GM23338 (cell line): ENCODE measurements at regions not wholly inside any gene's neighbourhood (a gene's known extent, or its start where the extent isn't known, plus 50 kb on each side); places are given as distances from the start of the nearest gene placed in this dataset.
"Not testable (repeated sequence)": the region's sequence is repeated elsewhere in the genome, so short reads cannot be mapped to it uniquely, and the experiment has no call there.

Experiments used
- ATAC-seq: fragments of 200-7000 bp; cut with Tn5 transposase; 3 replicates; pipeline ENCODE4 v1.9.1; 2020
- DNase-seq: peaks from one replicate; pipeline ENCODE4 v3.0.0-alpha.2; 2015; ENCODE audit warnings: low spot score
- H2AFZ ChIP-seq: fragments of 200-600 bp; sonication (generic); 2 replicates; pipeline ENCODE4 v1.8.0; 2016; ENCODE audit warnings: antibody characterized with exemption, mild to moderate bottlenecking, moderate library complexity
- H3F3A ChIP-seq: fragments of 200-600 bp; sonication (generic); replicated peaks from 2 replicates; pipeline ENCODE4 v1.8.0; 2017; ENCODE audit warnings: antibody characterized with exemption, mixed run types, low read depth
- H3K27ac ChIP-seq: fragments of 200-600 bp; sonication (generic); 2 replicates; pipeline ENCODE4 v1.6.1; 2016; ENCODE audit warnings: low read depth
- H3K27me3 ChIP-seq: fragments of 200-600 bp; sonication (generic); 2 replicates; pipeline ENCODE4 v1.8.0; 2016; ENCODE audit warnings: mild to moderate bottlenecking, mixed run types, moderate library complexity; ENCODE audit not compliant: insufficient read depth
- H3K36me3 ChIP-seq: fragments of 200-600 bp; sonication (generic); 2 replicates; pipeline ENCODE4 v1.8.0; 2016; ENCODE audit warnings: mild to moderate bottlenecking; ENCODE audit not compliant: insufficient read depth
- H3K4me1 ChIP-seq: fragments of 200-600 bp; sonication (generic); 2 replicates; pipeline ENCODE4 v1.8.0; 2016; ENCODE audit warnings: mild to moderate bottlenecking, moderate library complexity; ENCODE audit not compliant: insufficient read depth
- H3K4me2 ChIP-seq: fragments of 200-600 bp; sonication (generic); 2 replicates; pipeline ENCODE4 v1.7.1; 2017; ENCODE audit warnings: mixed run types
- H3K4me3 ChIP-seq: fragments of 200-600 bp; sonication (generic); 2 replicates; pipeline ENCODE4 v1.6.1; 2016; ENCODE audit warnings: mixed run types
- H3K79me2 ChIP-seq: fragments of 200-600 bp; sonication (generic); replicated peaks from 2 replicates; pipeline ENCODE4 v1.8.0; 2017; ENCODE audit warnings: mild to moderate bottlenecking; ENCODE audit not compliant: insufficient read depth
- H3K9me2 ChIP-seq: fragments of 200-600 bp; sonication (generic); 2 replicates; pipeline ENCODE4 v1.8.0; 2017; ENCODE audit not compliant: insufficient read depth
- H4K20me1 ChIP-seq: fragments of 200-600 bp; sonication (generic); replicated peaks from 2 replicates; pipeline ENCODE4 v1.8.0; 2017; ENCODE audit warnings: mild to moderate bottlenecking; ENCODE audit not compliant: insufficient read depth
- H3K27ac Mint-ChIP-seq: 2 replicates; pipeline ENCODE4 v1.8.0; 2020; ENCODE audit warnings: inconsistent platforms, mild to moderate bottlenecking, moderate library complexity, mixed read lengths
- H3K27me3 Mint-ChIP-seq: 3 replicates; pipeline ENCODE4 v1.8.0; 2022; ENCODE audit warnings: low read depth, mild to moderate bottlenecking, moderate library complexity, mixed read lengths, inconsistent platforms; ENCODE audit not compliant: insufficient read depth, poor library complexity
- H3K36me3 Mint-ChIP-seq: 3 replicates; pipeline ENCODE4 v1.8.0; 2021; ENCODE audit warnings: low read depth, mild to moderate bottlenecking, inconsistent platforms, moderate library complexity, mixed read lengths
- H3K4me1 Mint-ChIP-seq: 3 replicates; pipeline ENCODE4 v1.8.0; 2020; ENCODE audit warnings: mild to moderate bottlenecking, inconsistent platforms, mixed read lengths
- H3K4me3 Mint-ChIP-seq: 3 replicates; pipeline ENCODE4 v1.8.0; 2021; ENCODE audit warnings: moderate library complexity, mild to moderate bottlenecking, inconsistent platforms, mixed read lengths
- H3K9me3 Mint-ChIP-seq: 3 replicates; pipeline ENCODE4 v1.8.0; 2020; ENCODE audit warnings: moderate library complexity, mild to moderate bottlenecking, inconsistent platforms, mixed read lengths
- ETS1 ChIP-seq: IDR thresholded peaks from 2 replicates; pipeline ENCODE4 v1.6.1; 2016; ENCODE audit warnings: antibody characterized with exemption
- EZH2 ChIP-seq: fragments of 200-600 bp; sonication (generic); IDR thresholded peaks from one replicate; pipeline ENCODE4 v1.8.0; 2017; ENCODE audit warnings: antibody characterized with exemption, mild to moderate bottlenecking, low read depth; ENCODE audit not compliant: unreplicated experiment
- EZH2phosphoT487 ChIP-seq: fragments of 200-600 bp; sonication (generic); IDR thresholded peaks from one replicate; pipeline ENCODE4 v1.8.1; 2018; ENCODE audit warnings: antibody characterized with exemption; ENCODE audit not compliant: unreplicated experiment
- JUNB ChIP-seq: IDR thresholded peaks from one replicate; pipeline ENCODE4 v1.6.1; 2016; ENCODE audit warnings: antibody characterized with exemption; ENCODE audit not compliant: unreplicated experiment
- NANOG ChIP-seq: IDR thresholded peaks from 2 replicates; pipeline ENCODE4 v1.6.1; 2016; ENCODE audit warnings: antibody characterized with exemption, borderline replicate concordance
- POLR2AphosphoS5 ChIP-seq: IDR thresholded peaks from 2 replicates; pipeline ENCODE4 v1.6.1; 2016; ENCODE audit warnings: antibody characterized with exemption, low read depth
- STAT1 ChIP-seq: IDR thresholded peaks from one replicate; pipeline ENCODE4 v1.6.1; 2016; ENCODE audit warnings: antibody characterized with exemption; ENCODE audit not compliant: unreplicated experiment
- ZNF462 ChIP-seq: fragments of 250-450 bp; sonication (Bioruptor Pico); IDR thresholded peaks from 2 replicates; pipeline ENCODE4 v1.5.0; 2020; ENCODE audit warnings: mild to moderate bottlenecking, moderate library complexity

- TF ChIP-seq EZH2phosphoT487 (no peak), JUNB (no peak), EZH2 (no peak)
Measured at GRCh38 chr1:90862782-90863181, 145.7 kb upstream of the BARHL2 start (continued).

- peaks cover 21% of the 10 kb centered on the region for H3K9me3 Mint-ChIP-seq
- not testable (repeated sequence) for ATAC-seq, H3K27ac Mint-ChIP-seq, H3K36me3 ChIP-seq, H3K4me3 ChIP-seq, H3K27me3 Mint-ChIP-seq, H3K4me3 Mint-ChIP-seq, H3K79me2 ChIP-seq, H3K27ac ChIP-seq, H4K20me1 ChIP-seq, H3K27me3 ChIP-seq, H3K4me2 ChIP-seq, H3K4me1 ChIP-seq, H3K4me1 Mint-ChIP-seq, H2AFZ ChIP-seq, H3K36me3 Mint-ChIP-seq, H3K9me2 ChIP-seq, DNase-seq, H3F3A ChIP-seq
Measured at GRCh38 chr1:90861421-90861820, 144.3 kb upstream of the BARHL2 start.

GRCh38 chr1:90856463-90857007 lies 139.4 kb upstream of the BARHL2 start:
- H4K20me1 ChIP-seq = 0 out of 2 replicates have a peak, but pooled peaks cover 4% of the 10 kb centered on the region
- H3K9me2 ChIP-seq = no peaks in the 10 kb centered on the region
- H3F3A ChIP-seq = no peaks in the 10 kb centered on the region
- Mint-ChIP-seq H3K27me3 (peaks cover 8% of the 10 kb centered on the region), H3K36me3 (no peaks in the 10 kb centered on the region), H3K9me3 (peaks cover 14% of the 10 kb centered on the region), H3K27ac (no peak overlapping the region), H3K4me3 (no peak overlapping the region), H3K4me1 (peaks cover 9% of the 10 kb centered on the region)
- DNase-seq (no peak), ATAC-seq (no peak)
- H3K79me2 ChIP-seq = no peaks in the 10 kb centered on the region
- peaks cover 25% of the 10 kb centered on the region for H3K27me3 ChIP-seq
- H3K4me1 ChIP-seq = peaks cover 7% of the 10 kb centered on the region; the same call in 1 of the 2 replicates
- H3K27ac ChIP-seq = no peak overlapping the region
- no peaks in the 10 kb centered on the region for H3K36me3 ChIP-seq
- H3K4me2 ChIP-seq = no peak overlapping the region
- no peak overlapping the region for H3K4me3 ChIP-seq
- no peak overlapping the region for H2AFZ ChIP-seq
- TF ChIP-seq ETS1 (no peak), POLR2AphosphoS5 (no peak), STAT1 (no peak), NANOG (no peak), ZNF462 (CRISPR knock-in tag) (no peak)
